ENCODE measurements at regions not wholly inside any gene's neighbourhood (a gene's known extent, or its start where the extent isn't known, plus 50 kb on each side); places are given as distances from the start of the nearest gene placed in this dataset.
"Not testable (repeated sequence)": the region's sequence is repeated elsewhere in the genome, so short reads cannot be mapped to it uniquely, and the experiment has no call there.

DNA sequence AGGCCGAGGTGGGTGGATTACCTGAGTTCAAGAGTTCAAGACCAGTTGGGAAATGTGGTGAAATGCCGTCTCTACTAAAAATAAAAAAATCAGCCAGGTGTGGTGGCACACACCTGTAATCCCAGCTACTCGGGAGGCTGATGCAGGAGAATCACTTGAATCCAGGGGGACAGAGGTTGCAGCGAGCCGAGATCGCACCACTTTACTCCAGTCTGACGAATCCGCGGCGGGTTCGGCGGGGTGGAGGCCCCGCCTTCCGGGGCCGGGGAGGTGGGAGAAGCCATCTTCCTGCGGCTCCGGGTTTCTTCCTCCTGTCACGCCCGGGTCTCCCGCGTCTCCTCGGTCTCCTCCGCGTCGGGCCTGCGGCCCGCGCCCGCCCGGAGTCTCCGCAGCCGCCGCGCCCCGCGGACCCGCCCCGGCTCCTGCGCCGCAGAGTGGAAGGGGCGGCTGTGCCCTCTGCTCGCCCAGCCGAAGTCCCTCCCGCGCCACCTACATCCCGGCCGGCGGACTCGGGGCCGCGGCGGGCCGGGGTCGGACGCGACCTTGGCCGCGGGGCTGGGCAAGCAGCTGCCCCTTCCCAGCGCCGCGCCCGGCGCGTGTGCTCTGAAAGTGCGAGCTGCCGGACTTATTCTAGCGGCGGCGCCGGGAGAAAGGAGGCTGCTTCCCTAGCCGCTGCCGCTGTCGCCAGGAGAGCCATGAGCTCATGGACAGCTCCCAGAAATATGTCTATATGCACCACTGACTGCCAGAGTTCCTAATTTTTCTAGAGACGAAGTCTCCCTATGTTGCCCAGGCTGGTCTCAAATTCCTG lies 97.2 kb downstream of the LAT start:
- DNase-seq = peak; percentile 70

DNA sequence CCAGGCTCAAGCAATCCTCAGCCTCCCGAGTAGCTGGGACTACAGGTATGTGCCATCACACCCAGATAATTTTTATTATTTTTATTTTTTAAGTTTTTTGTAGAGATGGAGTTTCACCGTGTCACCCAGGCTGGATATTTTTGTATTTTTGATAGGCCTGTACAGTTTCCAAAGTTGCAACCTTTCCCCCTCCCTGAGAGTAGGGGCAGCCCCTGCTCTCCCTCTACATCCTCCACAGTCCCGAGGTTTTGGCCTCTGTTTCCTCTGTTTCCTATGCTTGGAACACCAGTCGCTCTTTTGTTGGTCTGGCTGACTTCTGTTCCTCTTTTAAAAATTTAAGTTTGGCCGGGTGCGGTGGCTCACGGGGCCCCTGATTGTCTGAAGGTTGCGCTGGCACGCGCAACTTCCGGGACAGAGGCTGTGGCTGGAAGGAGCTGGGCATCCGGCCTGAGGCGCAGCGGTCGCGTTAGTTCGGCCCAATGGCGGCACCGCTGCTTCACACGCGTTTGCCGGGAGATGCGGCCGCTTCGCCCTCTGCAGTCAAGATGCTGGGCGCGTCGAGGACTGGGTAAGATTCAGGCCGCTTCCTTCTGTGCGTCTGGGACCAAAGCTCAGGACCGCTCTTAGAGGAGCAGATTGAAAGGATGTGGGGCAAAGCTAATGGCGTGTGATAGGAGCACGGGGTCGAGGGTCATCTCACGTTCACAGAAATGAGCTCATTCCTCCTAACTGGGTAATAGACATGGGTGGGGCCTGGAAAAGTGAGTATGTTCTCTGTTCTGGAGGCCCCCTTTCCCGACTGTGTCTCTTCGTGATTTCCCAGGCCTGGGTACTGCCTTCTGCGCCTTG lies 89.9 kb downstream of the LAT start:
- DNase-seq = peak; percentile 83

DNA sequence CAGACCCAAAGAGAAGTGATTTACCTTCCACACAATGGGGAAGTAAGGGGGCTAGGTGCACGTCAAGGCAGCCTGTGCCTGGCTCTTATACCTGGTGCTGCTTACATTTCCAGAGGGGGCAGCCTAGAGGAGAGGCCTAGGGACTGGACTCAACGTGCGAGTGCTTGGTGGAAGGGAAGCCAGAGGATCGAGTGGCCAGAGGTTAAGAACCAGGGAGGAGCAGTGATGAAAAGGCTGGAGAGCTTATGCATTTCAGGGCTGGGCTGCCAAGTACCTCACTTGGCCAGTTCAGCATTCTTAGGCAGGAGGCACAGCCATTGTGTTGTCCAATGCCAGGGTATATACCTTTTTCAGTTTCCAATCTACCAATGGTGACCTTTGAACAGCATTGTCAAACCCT lies 77.4 kb downstream of the LAT start:
- not testable (repeated sequence) for DNase-seq

DNA sequence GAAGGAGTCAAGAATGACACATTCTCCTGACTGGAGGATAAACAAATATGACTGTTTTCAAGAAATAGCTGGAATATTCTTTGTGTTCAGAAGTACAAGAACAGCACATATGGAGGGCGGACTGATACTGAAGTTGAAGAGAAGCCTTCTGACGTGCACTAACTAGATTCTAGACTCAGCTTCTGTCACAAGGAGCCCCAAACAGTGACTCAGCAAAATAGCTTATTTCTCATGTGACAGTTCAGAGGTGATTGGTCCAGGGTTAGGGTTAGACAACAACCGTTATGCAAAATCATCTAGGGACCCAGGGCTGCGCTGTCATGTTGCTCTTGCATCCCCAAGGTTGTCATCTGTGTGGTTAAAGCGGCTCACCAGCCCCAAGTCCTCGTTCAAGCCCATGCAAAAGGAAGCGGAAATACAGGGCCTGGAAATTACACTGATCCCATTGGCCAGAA lies 76.6 kb downstream of the LAT start:
- not testable (repeated sequence) for DNase-seq

DNA sequence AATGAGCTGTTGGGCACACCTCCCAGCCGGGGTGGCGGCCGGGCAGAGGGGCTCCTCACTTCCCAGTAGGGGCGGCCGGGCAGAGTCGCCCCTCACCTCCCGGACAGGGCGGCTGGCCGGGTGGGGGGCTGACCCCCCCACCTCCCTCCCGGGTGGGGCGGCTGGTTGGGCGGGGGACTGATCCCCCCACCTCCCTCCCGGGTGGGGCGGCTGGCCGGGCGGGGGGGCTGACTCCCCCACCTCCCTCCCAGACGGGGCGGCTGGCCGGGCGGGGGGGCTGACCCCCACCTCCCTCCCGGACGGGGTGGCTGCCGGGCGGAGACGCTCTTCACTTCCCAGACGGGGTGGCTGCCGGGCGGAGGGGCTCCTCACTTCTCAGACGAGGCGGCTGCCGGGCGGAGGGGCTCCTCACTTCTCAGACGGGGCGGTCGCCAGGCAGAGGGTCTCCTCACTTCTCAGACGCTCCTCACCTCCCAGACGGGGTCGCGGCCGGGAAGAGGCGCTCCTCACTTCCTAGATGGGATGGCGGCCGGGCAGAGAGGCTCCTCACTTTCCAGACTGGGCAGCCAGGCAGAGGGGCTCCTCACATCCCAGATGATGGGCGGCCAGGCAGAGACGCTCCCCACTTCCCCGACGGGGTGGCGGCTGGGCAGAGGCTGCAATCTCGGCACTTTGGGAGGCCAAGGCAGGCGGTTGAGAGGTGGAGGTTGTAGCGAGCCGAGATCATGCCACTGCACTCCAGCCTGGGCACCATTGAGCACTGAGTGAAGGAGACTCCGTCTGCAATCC lies 75.4 kb downstream of the LAT start:
- not testable (repeated sequence) for DNase-seq

DNA sequence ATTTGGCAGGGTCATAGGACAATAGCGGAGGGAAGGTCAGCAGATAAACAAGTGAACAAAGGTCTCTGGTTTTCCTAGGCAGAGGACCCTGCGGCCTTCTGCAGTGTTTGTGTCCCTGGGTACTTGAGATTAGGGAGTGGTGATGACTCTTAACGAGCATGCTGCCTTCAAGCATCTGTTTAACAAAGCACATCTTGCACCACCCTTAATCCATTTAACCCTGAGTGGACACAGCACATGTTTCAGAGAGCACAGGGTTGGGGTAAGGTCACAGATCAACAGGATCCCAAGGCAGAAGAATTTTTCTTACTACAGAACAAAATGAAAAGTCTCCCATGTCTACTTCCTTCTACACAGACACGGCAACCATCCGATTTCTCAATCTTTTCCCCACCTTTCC lies 74.7 kb downstream of the LAT start:
- DNase-seq = not testable (repeated sequence)

Measured in activated CD8-positive, alpha-beta memory T cell treated with anti-CD3 and anti-CD28 coated beads for 24 hours (primary cell).